Right lobe of liver (tissue), 6 donors: ENCODE measurements at regions not wholly inside any gene's neighbourhood (a gene's known extent, or its start where the extent isn't known, plus 50 kb on each side); places are given as distances from the start of the nearest gene placed in this dataset.

Experiments
- ATAC-seq, 4 donors: fragments of 200-7000 bp; cut with Tn5 transposase; one replicate each; pipeline ENCODE4 v1.9.1; 2020; ENCODE audit warnings: mild to moderate bottlenecking in 4 of 4, moderate library complexity in 4 of 4
- DNase-seq, 3 donors: peaks; one replicate each; pipeline ENCODE4 v3.0.0-alpha.2; 2020
- H3K27ac ChIP-seq, 3 donors: fragments of 200-600 bp; one replicate each; pipeline ENCODE4 v1.8.0; 2022
- H3K27me3 ChIP-seq, 2 donors: fragments of 200-600 bp; one replicate each; pipeline ENCODE4 v1.8.0; 2022
- H3K36me3 ChIP-seq, 4 donors: fragments of 200-600 bp; sonication (generic) in 1 of 4; one replicate each; pipeline versions ENCODE4 v1.5.1 to v1.8.0; 2017 to 2022; ENCODE audit warnings: control low read depth in 1 of 4
- H3K4me1 ChIP-seq, 4 donors: fragments of 200-600 bp; sonication (generic) in 1 of 4; one replicate each; pipeline versions ENCODE4 v1.5.1 to v1.8.0; 2017 to 2022; ENCODE audit warnings: control low read depth in 1 of 4
- H3K4me3 ChIP-seq, 3 donors: fragments of 200-600 bp; one replicate each; pipeline ENCODE4 v1.8.0; 2022
- H3K9me3 ChIP-seq, 4 donors: fragments of 200-600 bp; sonication (generic) in 1 of 4; one replicate each; pipeline versions ENCODE4 v1.5.1 to v1.8.0; 2017 to 2022; ENCODE audit warnings: control low read depth in 1 of 4
- CTCF ChIP-seq, 4 donors: fragments of 200-600 bp in 3 of 4; fragments of 450-650 bp in 1 of 4; IDR thresholded peaks; one replicate each; pipeline versions ENCODE4 v1.5.1 to v1.8.0; 2016 to 2022; ENCODE audit warnings: antibody characterized with exemption in 4 of 4, mild to moderate bottlenecking in 2 of 4
- POLR2A ChIP-seq: fragments of 450-650 bp; IDR thresholded peaks from one replicate; pipeline ENCODE4 v1.6.1; 2017; ENCODE audit warnings: antibody characterized with exemption, mild to moderate bottlenecking
- WGBS: methylation state at CpG from one replicate; pipeline ENCODE4 v1.1.6; 2018; ENCODE audit warnings: low coverage, low lambda C conversion rate; ENCODE audit not compliant: insufficient coverage; ENCODE audit errors: missing lambda C conversion rate; 5-methylcytosine and 5-hydroxymethylcytosine counted together
- intact Hi-C, 2 donors: fragments of 100-400 bp; cut with DNase I; formaldehyde crosslinking; loops; one replicate each; pipeline versions ENCODE4 v1.11.2 to v1.14.1; 2022
- donor health status: DM: no; HTN: yes; CAD: no.
- donor health status: DM: no; HTN: no; CAD: no.
- donor health status: DM: no; HTN: no; CAD: no.
- donor health status: DM: no; HTN: yes; CAD: no.
- donor health status: DM: no; HTN: yes; CAD: no.

GRCh38 chr12:67876305-67876915 lies 112.8 kb upstream of the IFNG-AS1 start:
- Histone ChIP-seq H3K36me3 (no peaks in the 10 kb centered on the region), H3K27me3 (no peaks in the 10 kb centered on the region), H3K27ac (no peak overlapping the region), H3K4me1 (no peaks in the 10 kb centered on the region), H3K4me3 (no peak overlapping the region), H3K9me3 (no peaks in the 10 kb centered on the region)
- DNase-seq: no peak
- intact Hi-C loops: no loop called here
- ATAC-seq: no peak
- TF ChIP-seq CTCF (IDR thresholded peaks at IDR 0.05) (no peak), POLR2A (no peak)

GRCh38 chr12:67877727-67878126 lies 111.5 kb upstream of the IFNG-AS1 start:
- no peaks in the 10 kb centered on the region for H3K9me3 ChIP-seq
- no peaks in the 10 kb centered on the region for H3K36me3 ChIP-seq
- TF ChIP-seq CTCF (IDR thresholded peaks at IDR 0.05): no peak
- TF ChIP-seq POLR2A: no peak
- no peaks in the 10 kb centered on the region for H3K4me1 ChIP-seq
- WGBS: no CpG with 5 or more reads among the region's 3 CpGs
- intact Hi-C loops: no loop called here
- DNase-seq: no peak
- ATAC-seq: no peak
- no peak overlapping the region for H3K4me3 ChIP-seq
- no peaks in the 10 kb centered on the region for H3K27me3 ChIP-seq
- no peak overlapping the region for H3K27ac ChIP-seq

- Histone ChIP-seq H3K36me3 (no peaks in the 10 kb centered on the region), H3K9me3 (no peaks in the 10 kb centered on the region), H3K27ac (no peak overlapping the region), H3K27me3 (no peaks in the 10 kb centered on the region), H3K4me3 (no peak overlapping the region), H3K4me1 (no peaks in the 10 kb centered on the region)
- 50% methylated on average over 5 of the region's 5 CpGs for WGBS
- intact Hi-C loops: no loop called here
- TF ChIP-seq POLR2A: no peak
- no peak for TF ChIP-seq CTCF (IDR thresholded peaks at IDR 0.05)
- DNase-seq: no peak
- no peak for ATAC-seq
These were observed 109.3 kb upstream of the IFNG-AS1 start for GRCh38 chr12:67879937-67880336.

GRCh38 chr12:67881565-67881964 lies 107.7 kb upstream of the IFNG-AS1 start:
- no peak for DNase-seq
- WGBS: 20% methylated on average over 2 of the region's 2 CpGs
- ATAC-seq: no peak
- Histone ChIP-seq H3K4me3 (no peak overlapping the region), H3K27ac (no peak overlapping the region), H3K27me3 (no peaks in the 10 kb centered on the region), H3K36me3 (no peaks in the 10 kb centered on the region), H3K4me1 (no peaks in the 10 kb centered on the region), H3K9me3 (no peaks in the 10 kb centered on the region)
- TF ChIP-seq CTCF (IDR thresholded peaks at IDR 0.05) (no peak), POLR2A (no peak)
- intact Hi-C loops: no loop called here

GRCh38 chr12:67884596-67884995 lies 104.7 kb upstream of the IFNG-AS1 start:
- Histone ChIP-seq H3K36me3 (no peaks in the 10 kb centered on the region), H3K4me3 (no peak overlapping the region), H3K27ac (no peak overlapping the region), H3K27me3 (no peaks in the 10 kb centered on the region), H3K4me1 (no peaks in the 10 kb centered on the region), H3K9me3 (no peaks in the 10 kb centered on the region)
- WGBS: 18% methylated on average over 2 of the region's 2 CpGs
- DNase-seq: no peak
- no peak for TF ChIP-seq POLR2A
- intact Hi-C loops: no loop called here
- ATAC-seq: no peak
